Loucy (cell line): ENCODE measurements at regions not wholly inside any gene's neighbourhood (a gene's known extent, or its start where the extent isn't known, plus 50 kb on each side); places are given as distances from the start of the nearest gene placed in this dataset.

Experiments used
- CTCF ChIP-seq: fragments of 200-600 bp; sonication (generic); conservative IDR thresholded peaks from 2 replicates; pipeline ENCODE4 v1.5.1; 2014; ENCODE audit warnings: mild to moderate bottlenecking, antibody characterized with exemption, low read length
- EZH2phosphoT487 ChIP-seq: fragments of 200-600 bp; IDR thresholded peaks from 2 replicates; pipeline ENCODE4 v1.6.1; 2018; ENCODE audit warnings: antibody characterized with exemption, mild to moderate bottlenecking, moderate library complexity, borderline replicate concordance

GRCh38 chr10:120385992-120386391 is 71.0 kb upstream of the PLPP4 start:
- TF ChIP-seq CTCF, result no peak
- TF ChIP-seq EZH2phosphoT487, result no peak
